Esophagus muscularis mucosa (tissue), 3 donors: ENCODE measurements at regions not wholly inside any gene's neighbourhood (a gene's known extent, or its start where the extent isn't known, plus 50 kb on each side); places are given as distances from the start of the nearest gene placed in this dataset.

Experiments used
- CTCF ChIP-seq, 3 experiments: fragments of 200-600 bp in 2 of 3; fragments of 450-650 bp in 1 of 3; sonication (generic) in 2 of 3; IDR thresholded peaks; one replicate each; pipeline ENCODE4 v1.5.1; 2017 to 2019; ENCODE audit warnings: antibody characterized with exemption in 3 of 3, mild to moderate bottlenecking in 2 of 3, moderate library complexity in 1 of 3
- POLR2A ChIP-seq: fragments of 450-650 bp; IDR thresholded peaks from one replicate; pipeline ENCODE4 v1.6.1; 2017; ENCODE audit warnings: antibody characterized with exemption, moderate library complexity, mild to moderate bottlenecking, low read depth
- POLR2AphosphoS5 ChIP-seq, 2 donors: sonication (generic); formaldehyde crosslinking; IDR thresholded peaks; one replicate each; pipeline ENCODE4 v1.6.1; 2017; ENCODE audit warnings: antibody characterized with exemption in 2 of 2

- TF ChIP-seq CTCF (IDR thresholded peaks at IDR 0.05) (no peak), POLR2AphosphoS5 (IDR thresholded peaks at IDR 0.05) (no peak), POLR2A (no peak)
These were observed 118.7 kb upstream of the NEBL start for GRCh38 chr10:21015851-21016250.
